ENCODE measurements at regions not wholly inside any gene's neighbourhood (a gene's known extent, or its start where the extent isn't known, plus 50 kb on each side); places are given as distances from the start of the nearest gene placed in this dataset.

GRCh38 chr4:145298885-145299284, 118.5 kb upstream of the OTUD4 start:
- no peaks in the 10 kb centered on the region; a peak in 1 of 7 replicates for H3K36me3 Mint-ChIP-seq (ENCODE audit: insufficient read depth in 1 of 3, low read depth in 3 of 3)

More at GRCh38 chr4:145298885-145299284, 118.5 kb upstream of the OTUD4 start:
- Histone ChIP-seq H3K79me2 (ENCODE audit: insufficient read depth, low read length) (no peaks in the 10 kb centered on the region), H4K8ac (replicated peaks; ENCODE audit: insufficient read length, low read depth, low read length) (no peak overlapping the region), H3K56ac (ENCODE audit: insufficient read length, low read depth, low read length) (no peak overlapping the region), H4K5ac (ENCODE audit: insufficient read length, low read depth, low read length) (no peak overlapping the region), H4K91ac (ENCODE audit: insufficient read length, low read depth, low read length) (no peak overlapping the region), H2BK120ac (ENCODE audit: low read depth, low read length, poor library complexity, severe bottlenecking) (no peak overlapping the region), H2BK15ac (ENCODE audit: low read depth, low read length) (no peak overlapping the region), H3K27me3 (ENCODE audit: insufficient read depth, low read length) (no peaks in the 10 kb centered on the region), H3K9me3 (ENCODE audit: control insufficient read depth, low read depth, low read length) (no peaks in the 10 kb centered on the region), H3K27ac (ENCODE audit: insufficient read length, low read depth, low read length) (no peak overlapping the region), H3K9ac (ENCODE audit: extremely low read depth, insufficient read length, low read length) (no peak overlapping the region), H2BK5ac (ENCODE audit: insufficient read length, low read length) (no peak overlapping the region), H3K4ac (ENCODE audit: low read depth, low read length) (no peak overlapping the region), H2AK5ac (ENCODE audit: insufficient read length, low read length) (no peak overlapping the region), H3K4me1 (ENCODE audit: insufficient read depth, low read length) (no peaks in the 10 kb centered on the region), H3K79me1 (ENCODE audit: insufficient read depth, low read depth, low read length, poor library complexity, severe bottlenecking) (no peaks in the 10 kb centered on the region), H3K23me2 (ENCODE audit: insufficient read length, low read depth, low read length, poor library complexity, severe bottlenecking) (no peaks in the 10 kb centered on the region), H3K14ac (ENCODE audit: insufficient read depth, low read length) (no peak overlapping the region), H3K18ac (ENCODE audit: insufficient read length, low read depth, low read length) (no peak overlapping the region), H3T11ph (ENCODE audit: low read length) (no peak overlapping the region), H2AFZ (ENCODE audit: low read length) (no peak overlapping the region), H3K4me2 (ENCODE audit: insufficient read depth, insufficient read length, low read length) (no peak overlapping the region), H2BK12ac (ENCODE audit: insufficient read length, low read depth, low read length) (no peak overlapping the region), H2BK20ac (ENCODE audit: low read depth, low read length, poor library complexity, severe bottlenecking) (no peak overlapping the region), H4K20me1 (ENCODE audit: control insufficient read depth, insufficient read depth, insufficient read length) (no peaks in the 10 kb centered on the region), H3K23ac (ENCODE audit: insufficient read length, low read depth, low read length) (no peak overlapping the region)
- no peak overlapping the region for H3K27ac Mint-ChIP-seq
- H3K9me3 Mint-ChIP-seq: no peaks in the 10 kb centered on the region
- H3K4me3 Mint-ChIP-seq: no peak overlapping the region
- no CpG with 5 or more reads among the region's 2 CpGs for WGBS (ENCODE audit: extremely low coverage, insufficient read length, low lambda C conversion rate)
- no peak for TF ChIP-seq CTCF (conservative IDR thresholded peaks at IDR 0.05)
- no peaks in the 10 kb centered on the region for H3K27me3 Mint-ChIP-seq (ENCODE audit: low read depth)
- no peak for DNase-seq
- no peaks in the 10 kb centered on the region for H3K4me1 Mint-ChIP-seq
